ENCODE measurements at regions not wholly inside any gene's neighbourhood (a gene's known extent, or its start where the extent isn't known, plus 50 kb on each side); places are given as distances from the start of the nearest gene placed in this dataset.

DNA sequence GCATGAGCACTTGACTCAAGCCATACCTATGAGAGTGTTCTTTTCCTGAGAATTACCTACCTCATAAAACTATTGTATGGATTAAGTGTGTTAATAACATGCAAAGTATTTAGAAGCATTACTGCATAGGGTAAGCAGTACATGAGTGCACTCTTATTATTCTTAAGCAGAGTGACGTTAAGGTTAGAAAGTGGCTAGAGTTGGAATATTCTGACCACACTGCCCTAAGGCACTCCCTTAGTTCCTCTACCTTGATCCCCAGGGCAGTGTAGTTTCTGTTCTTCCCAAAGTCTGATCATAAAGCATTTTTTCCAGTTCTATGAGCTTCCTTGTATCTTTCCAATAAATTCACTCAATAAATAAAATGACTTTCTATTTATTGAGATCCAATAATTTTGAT, 189.2 kb downstream of the PCSK1 start:
- TF ChIP-seq, protein P1, sequence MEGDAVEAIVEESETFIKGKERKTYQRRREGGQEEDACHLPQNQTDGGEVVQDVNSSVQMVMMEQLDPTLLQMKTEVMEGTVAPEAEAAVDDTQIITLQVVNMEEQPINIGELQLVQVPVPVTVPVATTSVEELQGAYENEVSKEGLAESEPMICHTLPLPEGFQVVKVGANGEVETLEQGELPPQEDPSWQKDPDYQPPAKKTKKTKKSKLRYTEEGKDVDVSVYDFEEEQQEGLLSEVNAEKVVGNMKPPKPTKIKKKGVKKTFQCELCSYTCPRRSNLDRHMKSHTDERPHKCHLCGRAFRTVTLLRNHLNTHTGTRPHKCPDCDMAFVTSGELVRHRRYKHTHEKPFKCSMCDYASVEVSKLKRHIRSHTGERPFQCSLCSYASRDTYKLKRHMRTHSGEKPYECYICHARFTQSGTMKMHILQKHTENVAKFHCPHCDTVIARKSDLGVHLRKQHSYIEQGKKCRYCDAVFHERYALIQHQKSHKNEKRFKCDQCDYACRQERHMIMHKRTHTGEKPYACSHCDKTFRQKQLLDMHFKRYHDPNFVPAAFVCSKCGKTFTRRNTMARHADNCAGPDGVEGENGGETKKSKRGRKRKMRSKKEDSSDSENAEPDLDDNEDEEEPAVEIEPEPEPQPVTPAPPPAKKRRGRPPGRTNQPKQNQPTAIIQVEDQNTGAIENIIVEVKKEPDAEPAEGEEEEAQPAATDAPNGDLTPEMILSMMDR (IDR thresholded peaks at IDR 0.05; ENCODE audit: insufficient read depth, low read depth, low read length, missing control alignments), result no peak
- H3K4me3 ChIP-seq (ENCODE audit: low read depth, low read length), result no peak overlapping the region
- no peak for DNase-seq (ENCODE audit: low read depth)

DNA sequence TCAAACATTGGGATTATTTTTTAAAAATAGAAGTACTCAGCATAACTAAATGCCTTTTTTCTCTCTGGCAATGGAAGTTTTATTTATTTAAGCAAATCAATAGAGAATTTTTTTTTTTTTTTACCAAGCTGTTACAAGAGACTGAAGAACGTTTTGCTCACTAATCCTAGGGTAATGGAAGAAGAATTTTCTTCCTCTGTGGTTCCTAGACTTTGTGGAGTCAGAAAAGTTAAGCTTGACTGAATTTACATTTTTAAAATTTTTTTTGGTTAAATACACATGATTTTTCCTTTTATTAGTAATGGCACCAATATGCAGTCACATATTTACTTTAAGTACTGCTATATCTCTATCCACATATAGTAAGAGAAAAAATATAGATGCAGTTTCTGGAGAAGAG, 189.8 kb downstream of the PCSK1 start:
- DNase-seq (ENCODE audit: low read depth), result no peak
- TF ChIP-seq, protein P1 (IDR thresholded peaks at IDR 0.05; ENCODE audit: insufficient read depth, low read depth, low read length, missing control alignments), result no peak
- no peak overlapping the region for H3K4me3 ChIP-seq (ENCODE audit: low read depth, low read length)

DNA sequence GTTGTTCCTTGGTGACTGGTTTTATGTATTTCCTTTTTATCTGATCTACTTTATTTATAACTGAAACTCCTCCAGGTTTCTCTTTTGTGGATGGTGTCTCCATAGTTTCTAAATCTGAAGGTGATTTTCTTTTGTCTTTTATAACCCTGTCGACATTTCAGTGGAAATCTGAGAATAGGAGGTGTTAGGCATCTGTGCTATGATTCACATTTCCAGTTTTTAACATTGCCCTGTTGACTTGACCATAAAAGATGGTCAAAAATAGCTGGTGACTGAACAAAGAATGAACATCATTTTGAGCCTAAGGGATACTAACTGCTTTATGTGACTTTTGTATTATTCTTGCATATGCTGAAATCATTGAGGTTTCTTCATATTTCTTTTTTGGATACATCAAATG, 190.5 kb downstream of the PCSK1 start:
- TF ChIP-seq, protein P1 (IDR thresholded peaks at IDR 0.05; ENCODE audit: insufficient read depth, low read depth, low read length, missing control alignments), result no peak
- no peak overlapping the region for H3K4me3 ChIP-seq (ENCODE audit: low read depth, low read length)
- DNase-seq (ENCODE audit: low read depth), result no peak

DNA sequence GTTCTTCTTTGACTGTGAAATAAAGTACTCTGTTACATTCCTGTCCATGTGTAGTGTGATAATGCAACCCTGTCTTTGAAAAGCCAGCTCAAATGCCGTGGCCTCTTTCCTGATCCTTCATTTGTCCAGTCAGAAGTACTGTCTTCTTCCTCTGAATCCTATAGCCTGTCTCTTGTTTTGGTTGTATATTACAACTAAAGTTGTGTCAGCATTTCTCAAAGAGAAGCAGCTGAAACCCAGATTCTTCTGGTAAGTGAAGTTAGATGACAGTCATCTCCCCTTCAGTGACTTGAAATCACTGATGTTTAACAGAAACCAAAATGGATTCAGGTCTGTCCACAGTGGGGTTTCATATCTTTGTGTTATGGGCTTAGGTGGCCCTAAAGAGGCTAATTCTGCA, 196.2 kb downstream of the PCSK1 start:
- no peak for DNase-seq (ENCODE audit: low read depth)
- TF ChIP-seq, protein P1 (IDR thresholded peaks at IDR 0.05; ENCODE audit: insufficient read depth, low read depth, low read length, missing control alignments), result no peak
- H3K4me3 ChIP-seq (ENCODE audit: low read depth, low read length), result no peak overlapping the region

DNA sequence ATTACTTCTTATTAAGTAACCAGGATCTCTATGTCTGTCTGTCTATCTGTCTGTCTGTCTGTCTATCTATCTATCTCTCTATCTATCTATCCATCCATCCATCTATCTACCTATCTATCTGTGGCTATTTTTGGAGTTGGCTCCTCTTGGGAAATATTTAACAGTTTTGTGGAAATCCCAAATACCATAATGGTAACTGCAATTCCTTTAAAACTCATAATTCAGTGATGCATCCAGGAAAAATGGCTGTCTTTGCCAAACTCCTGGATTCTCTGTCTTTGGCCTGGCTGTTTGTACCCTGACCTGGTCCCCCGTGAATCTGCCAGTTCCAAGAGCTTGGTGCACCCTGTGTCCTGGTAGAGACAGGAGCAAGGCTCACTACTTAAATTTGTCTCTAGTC, 197.0 kb downstream of the PCSK1 start:
- H3K4me3 ChIP-seq (ENCODE audit: low read depth, low read length), result no peak overlapping the region
- no peak for DNase-seq (ENCODE audit: low read depth)
- TF ChIP-seq, protein P1 (IDR thresholded peaks at IDR 0.05; ENCODE audit: insufficient read depth, low read depth, low read length, missing control alignments), result no peak

DNA sequence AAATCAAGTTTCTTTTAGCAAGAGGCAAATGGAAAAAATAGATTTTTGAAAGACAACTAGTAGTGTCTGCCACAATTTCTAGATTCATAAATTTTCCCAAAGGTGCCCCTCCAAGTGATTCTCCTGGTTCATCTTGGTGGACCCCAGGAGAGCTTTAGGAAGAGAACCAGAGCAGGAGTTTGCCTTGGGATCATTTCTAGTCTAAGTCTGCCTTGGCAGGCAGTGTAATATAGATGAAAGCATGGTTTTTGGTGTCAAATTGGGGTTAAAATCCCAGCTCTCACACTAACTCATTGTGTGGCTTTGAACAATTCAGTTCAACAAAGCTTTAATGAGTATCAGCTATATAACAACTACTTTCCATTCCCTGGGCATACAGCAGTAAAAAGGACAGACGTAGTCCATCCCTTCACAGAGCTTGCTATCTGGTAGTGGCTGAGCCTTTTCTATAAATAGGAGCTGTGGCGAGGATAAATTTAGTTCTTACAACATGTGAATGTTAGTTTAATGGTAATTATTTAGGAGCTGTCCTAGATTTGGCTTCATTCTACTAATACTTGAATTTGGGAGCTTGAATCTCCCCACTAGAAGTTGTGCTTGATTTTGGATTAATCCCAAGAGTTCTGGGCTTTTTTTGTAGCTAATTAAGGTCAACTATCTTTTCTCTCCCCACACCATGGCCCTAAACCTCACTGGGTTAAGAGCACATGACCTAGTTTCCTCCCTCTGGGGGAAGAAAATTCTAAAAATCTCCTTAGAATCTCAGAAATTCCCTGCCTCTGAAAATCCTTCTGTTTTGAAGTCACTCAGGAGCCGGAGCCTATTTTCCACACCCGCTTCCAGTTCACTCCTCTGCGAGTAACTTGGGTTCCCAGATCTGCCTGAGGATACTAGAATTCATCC, 197.8 kb downstream of the PCSK1 start:
- DNase-seq (ENCODE audit: low read depth), result no peak
- TF ChIP-seq, protein P1 (IDR thresholded peaks at IDR 0.05; ENCODE audit: insufficient read depth, low read depth, low read length, missing control alignments), result no peak
- H3K4me3 ChIP-seq (ENCODE audit: low read depth, low read length), result no peak overlapping the region

DNA sequence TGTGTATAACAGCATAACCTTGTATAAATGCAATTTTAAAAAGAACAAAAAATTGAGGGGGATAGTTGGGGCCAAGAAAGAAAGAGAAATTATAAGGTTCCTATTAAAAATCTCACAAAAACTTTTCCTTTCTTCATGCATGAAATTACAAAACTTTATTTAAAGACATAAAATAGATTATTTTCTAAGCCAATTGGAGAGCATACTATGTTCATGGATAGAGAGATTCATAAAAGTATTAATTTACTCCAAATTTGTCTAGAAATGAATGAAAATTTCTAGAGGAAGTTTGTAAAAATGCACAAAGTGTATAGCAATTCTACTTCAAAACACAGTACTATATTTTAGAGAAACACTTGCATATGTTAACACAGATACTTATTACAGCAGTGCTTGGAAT, 200.4 kb downstream of the PCSK1 start:
- no peak for DNase-seq (ENCODE audit: low read depth)
- no peak overlapping the region for H3K4me3 ChIP-seq (ENCODE audit: low read depth, low read length)
- TF ChIP-seq, protein P1 (IDR thresholded peaks at IDR 0.05; ENCODE audit: insufficient read depth, low read depth, low read length, missing control alignments), result no peak
